AG09319 (cell line): ENCODE measurements at regions not wholly inside any gene's neighbourhood (a gene's known extent, or its start where the extent isn't known, plus 50 kb on each side); places are given as distances from the start of the nearest gene placed in this dataset.
A peak's percentile ranks its signal among the peaks of the same experiment; 100 is the strongest.

Source experiments
- DNase-seq: peaks from one replicate; pipeline ENCODE4 v3.0.0-alpha.2; 2010; ENCODE audit warnings: low read depth; ENCODE audit errors: extremely low read depth
- TF ChIP-seq, protein P1 (sequence below): IDR thresholded peaks from 2 replicates; pipeline ENCODE4 v1.5.1; 2011; ENCODE audit warnings: low read depth, mild to moderate bottlenecking, inconsistent platforms, low read length, moderate library complexity

DNA sequence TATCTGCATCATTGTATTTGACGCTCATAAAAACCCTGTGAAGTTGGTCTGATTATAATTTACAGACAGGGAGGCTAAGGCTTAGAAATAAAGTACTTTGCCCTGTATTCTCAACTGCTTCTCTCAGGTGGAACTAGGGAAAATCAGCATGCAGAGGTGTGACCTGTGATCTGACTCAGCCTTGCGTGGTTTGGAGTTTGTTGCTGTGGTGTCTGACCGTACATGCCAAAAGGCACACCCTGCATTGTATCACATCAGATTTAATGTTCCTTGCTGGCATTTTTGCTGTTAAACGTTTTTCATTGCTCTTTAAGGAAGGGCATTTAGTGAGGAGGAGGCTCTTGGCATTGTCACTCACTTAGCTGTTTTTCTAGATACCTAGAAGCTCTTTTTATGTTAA lies 58.8 kb upstream of the C1QTNF9B start:
- TF ChIP-seq, protein P1, sequence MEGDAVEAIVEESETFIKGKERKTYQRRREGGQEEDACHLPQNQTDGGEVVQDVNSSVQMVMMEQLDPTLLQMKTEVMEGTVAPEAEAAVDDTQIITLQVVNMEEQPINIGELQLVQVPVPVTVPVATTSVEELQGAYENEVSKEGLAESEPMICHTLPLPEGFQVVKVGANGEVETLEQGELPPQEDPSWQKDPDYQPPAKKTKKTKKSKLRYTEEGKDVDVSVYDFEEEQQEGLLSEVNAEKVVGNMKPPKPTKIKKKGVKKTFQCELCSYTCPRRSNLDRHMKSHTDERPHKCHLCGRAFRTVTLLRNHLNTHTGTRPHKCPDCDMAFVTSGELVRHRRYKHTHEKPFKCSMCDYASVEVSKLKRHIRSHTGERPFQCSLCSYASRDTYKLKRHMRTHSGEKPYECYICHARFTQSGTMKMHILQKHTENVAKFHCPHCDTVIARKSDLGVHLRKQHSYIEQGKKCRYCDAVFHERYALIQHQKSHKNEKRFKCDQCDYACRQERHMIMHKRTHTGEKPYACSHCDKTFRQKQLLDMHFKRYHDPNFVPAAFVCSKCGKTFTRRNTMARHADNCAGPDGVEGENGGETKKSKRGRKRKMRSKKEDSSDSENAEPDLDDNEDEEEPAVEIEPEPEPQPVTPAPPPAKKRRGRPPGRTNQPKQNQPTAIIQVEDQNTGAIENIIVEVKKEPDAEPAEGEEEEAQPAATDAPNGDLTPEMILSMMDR, result no peak
- DNase-seq, result no peak

DNA sequence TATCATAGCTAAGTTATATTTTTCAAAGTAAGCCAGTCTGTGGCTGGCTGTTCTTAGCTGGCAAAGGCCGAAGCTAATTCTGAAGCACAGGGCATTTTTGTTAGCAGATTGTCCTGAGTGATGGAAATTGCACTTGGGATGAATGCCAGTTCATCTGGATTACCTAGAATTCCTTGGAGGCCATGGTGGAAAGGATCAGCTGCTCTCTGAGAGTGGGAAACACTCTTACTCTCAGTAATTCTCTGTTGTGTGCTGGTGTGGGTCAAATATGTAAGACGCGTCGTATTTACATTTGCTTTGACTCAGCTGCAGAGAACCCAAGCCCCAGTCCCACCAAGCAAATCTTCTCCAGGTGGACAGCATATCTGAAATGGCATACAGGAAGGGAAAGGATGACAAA lies 60.7 kb upstream of the C1QTNF9B start:
- TF ChIP-seq, protein P1, result no peak
- no peak for DNase-seq

DNA sequence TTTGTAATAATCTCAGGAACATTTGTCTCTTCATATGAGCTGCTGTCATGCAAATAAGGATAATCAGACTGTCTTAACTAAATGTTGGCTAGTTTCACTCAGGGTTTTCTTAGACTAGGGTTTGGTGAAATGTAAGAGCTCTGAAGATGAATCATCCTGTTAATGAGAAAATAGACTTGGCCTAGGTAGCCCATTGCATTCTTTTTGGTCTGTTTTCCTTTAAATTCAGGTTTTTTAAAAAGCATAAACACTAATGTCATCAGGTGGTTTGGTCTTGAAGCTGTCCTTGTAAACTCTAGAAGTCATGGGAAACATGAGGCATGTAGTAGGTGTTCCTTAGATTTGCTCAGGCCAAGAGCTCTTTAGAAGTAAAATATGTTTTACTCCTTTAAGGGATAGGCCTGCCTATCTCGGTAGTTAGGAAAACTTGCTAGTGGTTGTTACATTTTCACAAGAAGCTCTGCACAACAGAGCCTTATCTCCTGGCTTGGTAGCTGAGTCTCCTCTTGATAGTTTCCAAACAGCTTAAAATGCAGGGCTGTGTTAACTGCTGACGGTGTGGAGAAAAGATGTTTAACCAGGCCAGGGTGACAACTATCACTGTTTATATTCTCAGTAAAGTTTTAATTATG lies 62.0 kb upstream of the C1QTNF9B start:
- TF ChIP-seq, protein P1, result no peak
- DNase-seq, result no peak

DNA sequence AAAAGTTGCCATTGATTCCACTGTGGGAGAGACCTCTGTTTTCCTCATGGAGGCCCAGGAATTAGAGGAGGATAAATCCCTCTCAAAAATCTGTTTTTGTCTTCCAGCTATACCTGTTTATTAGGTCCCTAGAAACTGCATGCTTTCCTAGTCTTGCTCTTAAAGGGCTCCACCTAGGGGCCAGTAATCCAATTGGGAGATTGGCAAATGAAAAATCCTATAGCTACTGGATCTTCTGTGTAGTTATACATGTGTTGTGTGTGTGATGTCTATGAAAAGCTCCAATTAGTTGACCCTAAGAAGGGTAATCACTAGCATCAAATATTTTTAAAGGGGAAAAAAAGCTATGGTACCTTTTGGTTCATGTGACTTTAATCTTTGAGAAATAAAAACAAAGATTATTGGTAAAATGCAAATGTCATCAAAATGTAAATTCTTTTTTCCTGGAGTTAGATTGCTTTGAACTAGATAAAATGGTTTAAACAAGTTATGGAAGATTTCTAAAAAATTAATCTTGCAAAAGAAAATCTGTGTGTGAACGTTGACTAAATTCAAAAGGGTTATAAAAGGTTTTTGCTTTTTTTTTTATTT lies 63.4 kb upstream of the C1QTNF9B start:
- TF ChIP-seq, protein P1, result peak; percentile 81
- DNase-seq, result no peak

DNA sequence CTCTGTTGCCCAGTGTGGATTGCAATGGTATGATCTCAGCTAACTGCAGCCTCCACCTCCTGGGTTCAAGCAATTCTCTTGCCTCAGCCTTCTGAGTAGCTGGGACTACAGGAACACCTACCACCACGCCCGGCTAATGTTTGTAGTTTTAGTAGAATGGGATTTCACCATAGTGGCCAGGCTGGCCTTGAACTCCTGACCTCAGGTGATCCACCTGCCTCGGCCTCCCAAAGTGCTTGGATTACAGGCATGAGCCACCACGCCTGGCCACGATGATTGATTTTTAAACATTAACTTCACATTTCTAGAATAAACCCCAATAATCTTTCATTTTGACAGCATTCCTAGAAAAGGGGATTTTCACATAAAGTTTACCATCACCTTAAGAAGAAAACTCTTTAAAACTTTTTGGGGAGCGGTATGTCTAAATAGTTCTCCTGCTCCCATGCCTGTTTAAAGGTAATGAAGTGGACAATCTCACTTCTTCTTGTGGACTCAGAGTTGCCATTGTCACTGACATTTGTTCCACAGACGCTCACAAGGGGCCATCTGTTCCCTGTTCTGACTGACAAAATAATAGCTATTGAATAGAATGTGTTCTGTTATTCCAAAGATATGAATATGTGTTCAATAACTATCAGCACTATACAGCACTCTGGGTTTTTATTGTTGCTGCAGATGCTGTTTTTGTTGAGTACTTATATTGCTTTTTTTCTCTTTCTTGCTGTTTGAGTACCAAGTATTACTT lies 66.1 kb upstream of the C1QTNF9B start:
- TF ChIP-seq, protein P1, result no peak
- no peak for DNase-seq

DNA sequence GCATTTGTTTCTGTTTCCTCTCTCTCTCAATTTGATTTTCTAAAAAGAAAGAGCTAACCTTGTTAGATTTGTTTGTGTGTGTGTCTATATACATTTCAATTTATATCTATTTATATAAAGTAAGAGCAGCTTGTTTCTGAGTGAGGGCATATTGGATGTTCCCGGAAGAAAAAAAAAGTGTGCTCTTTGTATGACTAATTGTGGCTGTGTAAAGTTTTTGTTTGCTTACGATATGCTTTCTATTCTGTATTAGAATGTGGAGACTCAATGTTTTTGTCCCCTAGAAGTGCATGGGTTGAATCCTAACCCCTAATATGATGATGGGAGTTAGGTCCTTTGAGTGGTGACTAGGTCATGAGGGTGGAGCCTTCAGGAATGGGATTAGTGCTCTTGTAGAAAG lies 66.6 kb upstream of the C1QTNF9B start:
- TF ChIP-seq, protein P1, result no peak
- no peak for DNase-seq

DNA sequence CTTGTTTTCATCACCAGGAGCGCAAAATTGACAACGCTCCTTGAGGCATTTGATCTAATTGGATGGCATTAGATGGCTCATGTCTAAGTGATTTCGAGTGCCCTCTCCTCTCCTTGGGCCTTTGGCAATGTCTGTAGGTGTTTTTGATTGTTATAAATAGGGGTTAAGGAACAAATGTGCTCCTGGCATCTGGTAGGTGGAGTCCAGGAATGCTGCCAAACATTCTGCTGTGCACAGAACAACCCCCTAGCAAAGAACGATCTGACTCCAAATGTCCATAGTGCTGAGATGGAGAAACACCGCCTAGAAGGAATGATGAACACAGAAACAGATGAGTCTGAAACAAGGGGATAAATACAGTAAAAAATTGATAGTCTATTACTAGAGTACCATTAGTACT lies 68.0 kb upstream of the C1QTNF9B start:
- DNase-seq, result no peak
- TF ChIP-seq, protein P1, result no peak
